ENCODE measurements at regions not wholly inside any gene's neighbourhood (a gene's known extent, or its start where the extent isn't known, plus 50 kb on each side); places are given as distances from the start of the nearest gene placed in this dataset.

GRCh38 chr3:56928379-56929068 lies 126.8 kb upstream of the ARHGEF3 start:
- TF ChIP-seq, protein P1, sequence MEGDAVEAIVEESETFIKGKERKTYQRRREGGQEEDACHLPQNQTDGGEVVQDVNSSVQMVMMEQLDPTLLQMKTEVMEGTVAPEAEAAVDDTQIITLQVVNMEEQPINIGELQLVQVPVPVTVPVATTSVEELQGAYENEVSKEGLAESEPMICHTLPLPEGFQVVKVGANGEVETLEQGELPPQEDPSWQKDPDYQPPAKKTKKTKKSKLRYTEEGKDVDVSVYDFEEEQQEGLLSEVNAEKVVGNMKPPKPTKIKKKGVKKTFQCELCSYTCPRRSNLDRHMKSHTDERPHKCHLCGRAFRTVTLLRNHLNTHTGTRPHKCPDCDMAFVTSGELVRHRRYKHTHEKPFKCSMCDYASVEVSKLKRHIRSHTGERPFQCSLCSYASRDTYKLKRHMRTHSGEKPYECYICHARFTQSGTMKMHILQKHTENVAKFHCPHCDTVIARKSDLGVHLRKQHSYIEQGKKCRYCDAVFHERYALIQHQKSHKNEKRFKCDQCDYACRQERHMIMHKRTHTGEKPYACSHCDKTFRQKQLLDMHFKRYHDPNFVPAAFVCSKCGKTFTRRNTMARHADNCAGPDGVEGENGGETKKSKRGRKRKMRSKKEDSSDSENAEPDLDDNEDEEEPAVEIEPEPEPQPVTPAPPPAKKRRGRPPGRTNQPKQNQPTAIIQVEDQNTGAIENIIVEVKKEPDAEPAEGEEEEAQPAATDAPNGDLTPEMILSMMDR (IDR thresholded peaks at IDR 0.05), result no peak
- TF ChIP-seq ZFX (IDR thresholded peaks at IDR 0.05; ENCODE audit: borderline replicate concordance), result no peak

Data from 22Rv1 (cell line).